Right lobe of liver (tissue), 4 donors: ENCODE measurements at regions not wholly inside any gene's neighbourhood (a gene's known extent, or its start where the extent isn't known, plus 50 kb on each side); places are given as distances from the start of the nearest gene placed in this dataset.

Experiments used
- CTCF ChIP-seq, 4 donors: fragments of 200-600 bp in 3 of 4; fragments of 450-650 bp in 1 of 4; IDR thresholded peaks; one replicate each; pipeline versions ENCODE4 v1.5.1 to v1.8.0; 2016 to 2022; ENCODE audit warnings: antibody characterized with exemption in 4 of 4, mild to moderate bottlenecking in 2 of 4
- POLR2A ChIP-seq: fragments of 450-650 bp; IDR thresholded peaks from one replicate; pipeline ENCODE4 v1.6.1; 2017; ENCODE audit warnings: antibody characterized with exemption, mild to moderate bottlenecking
- donor health status: DM: no; HTN: no; CAD: no.
- donor health status: DM: no; HTN: no; CAD: no.
- donor health status: DM: no; HTN: yes; CAD: no.

DNA sequence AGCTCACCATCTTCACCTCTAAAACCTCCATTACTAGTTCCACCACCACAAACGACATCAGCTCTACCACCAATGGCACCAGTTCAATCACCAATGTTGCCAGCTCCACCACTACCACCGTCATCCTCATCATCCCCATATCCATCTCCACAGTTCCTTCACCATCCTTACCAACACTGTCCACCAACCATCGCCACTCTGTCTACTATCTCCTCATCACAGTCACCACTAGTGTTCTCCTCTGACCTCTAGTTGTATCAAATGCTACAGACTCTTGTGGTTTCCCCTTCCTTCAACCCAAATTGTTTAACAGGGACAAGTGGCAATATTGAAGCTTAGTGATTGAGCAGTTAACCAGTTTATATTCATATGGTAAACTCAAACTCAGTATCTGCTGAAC lies 182.6 kb downstream of the CAAP1 start:
- no peak for TF ChIP-seq CTCF (IDR thresholded peaks at IDR 0.05)
- no peak for TF ChIP-seq POLR2A
